ENCODE measurements at regions not wholly inside any gene's neighbourhood (a gene's known extent, or its start where the extent isn't known, plus 50 kb on each side); places are given as distances from the start of the nearest gene placed in this dataset.

DNA sequence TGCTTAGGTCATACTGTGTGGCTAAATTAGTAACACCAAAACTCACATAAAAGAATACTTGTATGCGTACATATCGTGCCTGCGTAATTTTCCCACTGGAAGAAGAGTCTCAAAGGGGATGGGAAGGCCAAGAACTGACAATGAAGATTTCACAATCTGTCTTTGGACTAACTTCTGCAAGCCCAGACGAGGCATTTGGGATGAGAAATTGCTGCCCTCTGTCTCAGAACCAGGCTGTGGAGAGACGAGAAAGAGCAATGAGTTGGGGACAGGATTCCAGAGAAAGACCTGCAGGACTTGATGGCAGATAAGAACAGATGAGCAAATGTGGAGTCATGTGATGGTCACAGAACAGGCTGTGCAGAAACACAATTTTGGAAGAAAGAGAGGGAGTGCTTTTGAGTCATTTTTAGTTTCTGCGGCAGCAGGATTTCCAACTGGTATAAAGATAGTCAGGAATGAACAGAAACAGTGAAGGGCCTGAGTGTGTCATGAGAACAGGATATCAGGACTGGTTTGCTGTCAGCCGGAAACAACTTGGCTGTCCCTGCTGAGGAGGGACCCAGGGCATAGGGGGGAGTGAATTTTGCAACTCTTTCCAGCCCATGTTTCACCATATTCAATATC lies 82.7 kb upstream of the CTSC start:
- TF ChIP-seq, protein P1, sequence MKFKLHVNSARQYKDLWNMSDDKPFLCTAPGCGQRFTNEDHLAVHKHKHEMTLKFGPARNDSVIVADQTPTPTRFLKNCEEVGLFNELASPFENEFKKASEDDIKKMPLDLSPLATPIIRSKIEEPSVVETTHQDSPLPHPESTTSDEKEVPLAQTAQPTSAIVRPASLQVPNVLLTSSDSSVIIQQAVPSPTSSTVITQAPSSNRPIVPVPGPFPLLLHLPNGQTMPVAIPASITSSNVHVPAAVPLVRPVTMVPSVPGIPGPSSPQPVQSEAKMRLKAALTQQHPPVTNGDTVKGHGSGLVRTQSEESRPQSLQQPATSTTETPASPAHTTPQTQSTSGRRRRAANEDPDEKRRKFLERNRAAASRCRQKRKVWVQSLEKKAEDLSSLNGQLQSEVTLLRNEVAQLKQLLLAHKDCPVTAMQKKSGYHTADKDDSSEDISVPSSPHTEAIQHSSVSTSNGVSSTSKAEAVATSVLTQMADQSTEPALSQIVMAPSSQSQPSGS (CRISPR knock-in tag; IDR thresholded peaks at IDR 0.05) = no peak
- TF ChIP-seq RBM22 (IDR thresholded peaks at IDR 0.05; ENCODE audit: low read depth, low read length, poor library complexity, severe bottlenecking) (no peak), FOS (IDR thresholded peaks at IDR 0.05; ENCODE audit: extremely low read depth, insufficient read length) (no peak), IRF2 (CRISPR knock-in tag; IDR thresholded peaks at IDR 0.05) (no peak), BACH1 (tag; IDR thresholded peaks at IDR 0.05) (no peak)
